PC-9 (cell line): ENCODE measurements at regions not wholly inside any gene's neighbourhood (a gene's known extent, or its start where the extent isn't known, plus 50 kb on each side); places are given as distances from the start of the nearest gene placed in this dataset.

Source experiments
- BruUV-seq: library from RNA; stranded (reverse); fragments of 400-500 nt; replicated peaks from 2 replicates; lab custom pipeline; 2021; lab: Mats Ljungman, UMichigan
- CTCF ChIA-PET: fragments of 300-600 bp; sonication (Branson Sonifier 250); formaldehyde crosslinking; loops from one replicate; lab custom pipeline; 2022; ENCODE audit warnings: antibody characterized with exemption; lab: Charles Lee
- POLR2A ChIA-PET: fragments of 300-600 bp; sonication (Branson Sonifier 250); formaldehyde crosslinking; loops from one replicate; lab custom pipeline; 2022; ENCODE audit warnings: antibody characterized with exemption; ENCODE audit not compliant: unreplicated experiment; lab: Charles Lee
- DNase-seq, 2 experiments: peaks; one replicate each; pipeline versions ENCODE4 v3.0.0 to v3.0.0-alpha.2; 2015 to 2022; ENCODE audit warnings: mixed read lengths in 1 of 2
- H2AFZ ChIP-seq: fragments of 200-600 bp; sonication (generic); 2 replicates; pipeline ENCODE4 v1.8.1; 2017; ENCODE audit warnings: antibody characterized with exemption
- H3F3A ChIP-seq: fragments of 200-600 bp; sonication (generic); 2 replicates; pipeline ENCODE4 v1.8.1; 2017; ENCODE audit warnings: antibody characterized with exemption, mild to moderate bottlenecking, low read depth; ENCODE audit not compliant: insufficient read depth
- H3K27ac ChIP-seq: fragments of 200-600 bp; sonication (generic); 2 replicates; pipeline ENCODE4 v1.6.1; 2016; ENCODE audit warnings: mixed run types
- H3K27me3 ChIP-seq: fragments of 200-600 bp; sonication (generic); 2 replicates; pipeline ENCODE4 v1.6.1; 2016; ENCODE audit warnings: low read depth, mixed run types; ENCODE audit not compliant: insufficient read depth
- H3K36me3 ChIP-seq: fragments of 200-600 bp; sonication (generic); 2 replicates; pipeline ENCODE4 v1.6.1; 2016; ENCODE audit warnings: low read depth, mixed run types
- H3K4me1 ChIP-seq: fragments of 200-600 bp; sonication (generic); replicated peaks from 2 replicates; pipeline ENCODE4 v1.6.1; 2016; ENCODE audit warnings: mixed run types; ENCODE audit not compliant: insufficient read depth
- H3K4me2 ChIP-seq: fragments of 200-600 bp; sonication (generic); 2 replicates; pipeline ENCODE4 v1.6.1; 2017; ENCODE audit warnings: mixed run types
- H3K4me3 ChIP-seq: fragments of 200-600 bp; sonication (generic); 2 replicates; pipeline ENCODE4 v1.6.1; 2016; ENCODE audit warnings: mixed run types
- H3K79me2 ChIP-seq: fragments of 200-600 bp; sonication (generic); 2 replicates; pipeline ENCODE4 v1.6.1; 2017; ENCODE audit warnings: low read depth, mixed run types
- H3K9me2 ChIP-seq: fragments of 200-600 bp; sonication (generic); 2 replicates; pipeline ENCODE4 v1.8.1; 2017; ENCODE audit warnings: mild to moderate bottlenecking; ENCODE audit not compliant: insufficient read depth
- H3K9me3 ChIP-seq: fragments of 200-600 bp; sonication (generic); 2 replicates; pipeline ENCODE4 v1.8.1; 2016; ENCODE audit warnings: low read depth; ENCODE audit not compliant: insufficient read depth
- H4K20me1 ChIP-seq: fragments of 200-600 bp; sonication (generic); 2 replicates; pipeline ENCODE4 v1.8.1; 2017; ENCODE audit not compliant: insufficient read depth
- CTCF ChIP-seq: fragments of 200-600 bp; sonication (generic); conservative IDR thresholded peaks from 2 replicates; pipeline ENCODE4 v1.6.1; 2017; ENCODE audit warnings: mixed run types, antibody characterized with exemption, mild to moderate bottlenecking, moderate library complexity
- EZH2 ChIP-seq: fragments of 200-600 bp; sonication (generic); IDR thresholded peaks from 2 replicates; pipeline ENCODE4 v1.8.0; 2017; ENCODE audit warnings: antibody characterized with exemption, low read depth
- intact Hi-C: fragments of 100-400 bp; cut with micrococcal nuclease; formaldehyde crosslinking; loops from one replicate; pipeline ENCODE4 v1.10.0; 2022; ENCODE audit not compliant: unreplicated experiment

DNA sequence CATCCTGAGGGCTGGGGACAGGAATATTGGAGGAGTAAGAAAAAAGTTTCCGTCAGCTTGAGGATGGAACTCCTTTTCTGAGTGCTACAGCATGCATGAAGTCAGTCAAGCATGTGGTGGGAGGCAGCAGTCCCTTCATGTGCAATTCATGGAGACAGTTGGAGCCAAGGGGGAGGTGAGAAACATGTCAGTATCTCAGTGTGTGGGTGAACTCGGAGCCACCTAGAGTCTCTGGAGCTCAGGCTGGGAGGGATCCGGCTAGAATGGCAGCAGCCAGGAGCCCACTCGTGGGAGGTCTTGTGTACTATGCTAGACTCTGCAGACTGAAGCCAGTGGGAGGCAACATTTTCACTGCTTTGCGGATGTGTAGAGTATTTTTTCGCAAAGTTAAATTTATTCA is 60.3 kb downstream of the AVPR1A start:
- Histone ChIP-seq H3K4me3 (no peak overlapping the region), H3K79me2 (no peaks in the 10 kb centered on the region), H2AFZ (no peak overlapping the region), H3K4me1 (no peaks in the 10 kb centered on the region), H3K36me3 (no peaks in the 10 kb centered on the region), H3F3A (no peaks in the 10 kb centered on the region), H4K20me1 (0 out of 2 replicates have a peak, but pooled peaks cover 4% of the 10 kb centered on the region), H3K9me2 (no peaks in the 10 kb centered on the region), H3K4me2 (no peak overlapping the region), H3K27ac (no peak overlapping the region), H3K9me3 (no peaks in the 10 kb centered on the region), H3K27me3 (no peaks in the 10 kb centered on the region)
- no peak for DNase-seq
- TF ChIP-seq EZH2 (no peak), CTCF (no peak)
- intact Hi-C loops: no loop called here
- ChIA-PET POLR2A (no interaction called here), CTCF (no interaction called here)
- no TSS peak for BruUV-seq

GRCh38 chr12:63086149-63086915 is 64.7 kb downstream of the AVPR1A start:
- Histone ChIP-seq H3K4me2 (no peak overlapping the region), H3K36me3 (no peaks in the 10 kb centered on the region), H3K9me2 (no peaks in the 10 kb centered on the region), H3K79me2 (no peaks in the 10 kb centered on the region), H3K4me1 (no peaks in the 10 kb centered on the region), H2AFZ (no peak overlapping the region), H3K27ac (no peak overlapping the region), H3K27me3 (no peaks in the 10 kb centered on the region), H3F3A (no peaks in the 10 kb centered on the region), H3K9me3 (no peaks in the 10 kb centered on the region), H3K4me3 (no peak overlapping the region), H4K20me1 (no peaks in the 10 kb centered on the region)
- CTCF ChIA-PET: no interaction called here
- intact Hi-C loops: no loop called here
- DNase-seq: no peak
- POLR2A ChIA-PET: no interaction called here
- no TSS peak for BruUV-seq
- TF ChIP-seq CTCF (no peak), EZH2 (no peak)

- no peaks in the 10 kb centered on the region for H3K9me3 ChIP-seq
- no peaks in the 10 kb centered on the region for H3K4me1 ChIP-seq
- ChIA-PET CTCF (no interaction called here), POLR2A (no interaction called here)
- no peak overlapping the region for H3K27ac ChIP-seq
- H3F3A ChIP-seq: no peaks in the 10 kb centered on the region
- no peaks in the 10 kb centered on the region for H4K20me1 ChIP-seq
- DNase-seq: no peak
- H3K27me3 ChIP-seq: no peaks in the 10 kb centered on the region
- no peaks in the 10 kb centered on the region for H3K36me3 ChIP-seq
- no peak overlapping the region for H2AFZ ChIP-seq
- no peak overlapping the region for H3K4me2 ChIP-seq
- no peak overlapping the region for H3K4me3 ChIP-seq
- intact Hi-C loops: no loop called here
- TF ChIP-seq CTCF: no peak
- no TSS peak for BruUV-seq
- H3K79me2 ChIP-seq: no peaks in the 10 kb centered on the region
- no peaks in the 10 kb centered on the region for H3K9me2 ChIP-seq
Measured at GRCh38 chr12:63085120-63085519, 65.9 kb downstream of the AVPR1A start.
